Neural progenitor cell (in vitro differentiated cells): ENCODE measurements at regions not wholly inside any gene's neighbourhood (a gene's known extent, or its start where the extent isn't known, plus 50 kb on each side); places are given as distances from the start of the nearest gene placed in this dataset.

Experiments
- DNase-seq: peaks from one replicate; pipeline ENCODE4 v3.0.0-alpha.2; 2016; ENCODE audit warnings: low spot score
- H2AFZ ChIP-seq: fragments of 200-600 bp; sonication (generic); replicated peaks from 2 replicates; pipeline ENCODE4 v1.6.1; 2016; ENCODE audit warnings: antibody characterized with exemption
- H3F3A ChIP-seq: fragments of 200-600 bp; sonication (generic); 2 replicates; pipeline ENCODE4 v1.6.1; 2016; ENCODE audit warnings: antibody characterized with exemption, low read depth
- H3K27ac ChIP-seq: fragments of 200-600 bp; sonication (generic); 2 replicates; pipeline ENCODE4 v1.5.1; 2016; ENCODE audit warnings: mild to moderate bottlenecking
- H3K27me3 ChIP-seq: fragments of 200-600 bp; sonication (generic); 2 replicates; pipeline ENCODE4 v1.6.1; 2016; ENCODE audit warnings: mild to moderate bottlenecking, moderate library complexity
- H3K36me3 ChIP-seq: fragments of 200-600 bp; sonication (generic); 2 replicates; pipeline ENCODE4 v1.5.1; 2016
- H3K4me1 ChIP-seq: fragments of 200-600 bp; sonication (generic); 2 replicates; pipeline ENCODE4 v1.6.1; 2016; ENCODE audit warnings: mixed run types
- H3K4me2 ChIP-seq: fragments of 200-600 bp; sonication (generic); 2 replicates; pipeline ENCODE4 v1.6.1; 2016
- H3K4me3 ChIP-seq: fragments of 200-600 bp; sonication (generic); 2 replicates; pipeline ENCODE4 v1.5.1; 2016
- H3K79me2 ChIP-seq: fragments of 200-600 bp; sonication (generic); 2 replicates; pipeline ENCODE4 v1.6.1; 2016; ENCODE audit warnings: low read depth
- H3K9ac ChIP-seq: fragments of 200-600 bp; sonication (generic); 2 replicates; pipeline ENCODE4 v1.6.1; 2016
- H3K9me3 ChIP-seq: fragments of 200-600 bp; sonication (generic); 2 replicates; pipeline ENCODE4 v1.5.1; 2016; ENCODE audit warnings: low read depth
- H4K20me1 ChIP-seq: fragments of 200-600 bp; sonication (generic); 2 replicates; pipeline ENCODE4 v1.6.1; 2016; ENCODE audit warnings: low read depth
- H3K27ac Mint-ChIP-seq: 3 replicates; pipeline ENCODE4 v1.8.0; 2021; ENCODE audit warnings: mixed read lengths
- H3K27me3 Mint-ChIP-seq: 2 replicates; pipeline ENCODE4 v1.8.0; 2022; ENCODE audit warnings: low read depth, mild to moderate bottlenecking, inconsistent platforms, moderate library complexity, mixed read lengths; ENCODE audit not compliant: insufficient read depth
- H3K36me3 Mint-ChIP-seq: 3 replicates; pipeline ENCODE4 v1.8.0; 2021; ENCODE audit warnings: mixed read lengths
- H3K4me1 Mint-ChIP-seq: 3 replicates; pipeline ENCODE4 v1.8.0; 2021; ENCODE audit warnings: mixed read lengths
- H3K4me3 Mint-ChIP-seq: 3 replicates; pipeline ENCODE4 v1.8.0; 2021; ENCODE audit warnings: mild to moderate bottlenecking, moderate library complexity, mixed read lengths
- H3K9me3 Mint-ChIP-seq: 3 replicates; pipeline ENCODE4 v1.8.0; 2020; ENCODE audit warnings: mixed read lengths
- EZH2 ChIP-seq: fragments of 200-600 bp; sonication (generic); IDR thresholded peaks from 2 replicates; pipeline ENCODE4 v1.6.1; 2017; ENCODE audit warnings: antibody characterized with exemption, mild to moderate bottlenecking, moderate library complexity
- EZH2phosphoT487 ChIP-seq: fragments of 200-600 bp; sonication (generic); IDR thresholded peaks from 2 replicates; pipeline ENCODE4 v1.6.1; 2017; ENCODE audit warnings: antibody characterized with exemption
- TF ChIP-seq, protein P1 (sequence below): fragments of 200-600 bp; sonication (generic); IDR thresholded peaks from 2 replicates; pipeline ENCODE4 v1.5.1; 2017; ENCODE audit warnings: antibody characterized with exemption, mild to moderate bottlenecking

DNA sequence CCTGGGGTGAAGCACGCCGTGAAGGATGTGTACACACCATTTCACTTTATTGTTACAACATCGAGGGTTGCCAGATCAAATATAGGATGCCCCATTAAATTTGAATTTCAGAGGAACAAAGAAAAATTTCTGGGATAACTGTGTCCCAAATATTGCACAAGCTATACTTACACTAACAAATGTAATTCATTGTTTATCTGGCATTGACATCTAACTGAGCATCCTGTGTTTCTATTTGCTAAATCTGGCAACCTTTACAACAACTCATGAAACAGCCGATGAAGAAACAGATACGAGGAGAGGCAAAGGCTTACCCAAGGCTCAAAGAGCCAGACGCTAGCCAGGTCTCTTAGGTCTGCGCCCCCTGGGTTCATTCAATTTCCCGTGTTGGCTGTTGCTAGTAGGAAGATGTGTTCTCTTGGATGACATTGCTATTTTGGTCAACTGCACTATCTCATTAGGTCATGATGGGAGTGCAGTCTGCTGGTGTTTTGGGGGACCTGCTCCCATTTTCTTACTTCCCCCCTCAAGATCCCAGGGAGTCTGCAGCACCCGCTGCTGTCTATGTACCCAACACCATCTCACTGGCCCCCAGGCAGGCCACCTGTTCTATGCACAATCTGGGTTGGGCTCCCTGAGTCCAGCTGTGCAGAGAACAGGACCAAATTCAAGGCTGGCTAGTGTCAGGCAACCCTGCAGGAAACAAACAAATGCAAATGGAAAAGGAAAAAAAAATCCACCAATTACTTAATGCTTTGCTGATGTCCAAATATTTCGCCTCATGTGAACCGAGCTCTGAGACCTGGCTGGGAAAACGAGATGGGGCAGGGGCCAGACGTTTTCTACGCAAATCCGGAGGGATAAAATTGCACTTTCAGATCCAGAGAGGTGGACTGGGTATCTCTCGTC, 560.9 kb downstream of the MIAT start:
- H3K27me3 Mint-ChIP-seq = peaks cover 16% of the 10 kb centered on the region

DNA sequence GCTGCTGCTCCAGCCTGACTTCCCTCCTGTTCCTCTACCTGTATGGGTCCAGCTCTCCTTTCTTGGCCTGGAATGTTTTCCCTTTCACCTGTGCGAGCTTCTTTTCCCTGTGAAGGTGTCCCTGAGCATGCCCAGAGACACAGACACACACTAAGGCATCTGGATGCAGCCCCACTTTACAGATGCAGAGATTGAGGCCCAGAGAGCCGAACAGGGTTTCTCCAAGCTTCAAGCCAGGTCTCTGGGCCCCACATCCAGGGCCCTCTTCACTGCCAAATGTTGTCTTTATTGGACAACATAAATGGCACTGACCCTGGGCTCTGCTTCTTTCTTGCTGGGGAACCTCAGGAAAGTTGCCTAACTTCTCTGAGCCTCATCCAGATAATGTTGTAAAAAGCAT, 561.6 kb downstream of the MIAT start:
- H3K36me3 Mint-ChIP-seq = no peaks in the 10 kb centered on the region

More for the DNA sequence above, 560.9 kb downstream of the MIAT start:
- Histone ChIP-seq H3K9me3 (no peaks in the 10 kb centered on the region), H3K27me3 (no peaks in the 10 kb centered on the region), H3K4me3 (no peak overlapping the region), H3K9ac (no peak overlapping the region), H3F3A (no peaks in the 10 kb centered on the region), H2AFZ (no peak overlapping the region), H3K27ac (no peak overlapping the region), H3K4me2 (no peak overlapping the region), H3K36me3 (no peaks in the 10 kb centered on the region), H4K20me1 (no peaks in the 10 kb centered on the region), H3K4me1 (no peaks in the 10 kb centered on the region), H3K79me2 (no peaks in the 10 kb centered on the region)
- peak overlapping the region; percentile 67 for H3K27ac Mint-ChIP-seq
- TF ChIP-seq, protein P1, sequence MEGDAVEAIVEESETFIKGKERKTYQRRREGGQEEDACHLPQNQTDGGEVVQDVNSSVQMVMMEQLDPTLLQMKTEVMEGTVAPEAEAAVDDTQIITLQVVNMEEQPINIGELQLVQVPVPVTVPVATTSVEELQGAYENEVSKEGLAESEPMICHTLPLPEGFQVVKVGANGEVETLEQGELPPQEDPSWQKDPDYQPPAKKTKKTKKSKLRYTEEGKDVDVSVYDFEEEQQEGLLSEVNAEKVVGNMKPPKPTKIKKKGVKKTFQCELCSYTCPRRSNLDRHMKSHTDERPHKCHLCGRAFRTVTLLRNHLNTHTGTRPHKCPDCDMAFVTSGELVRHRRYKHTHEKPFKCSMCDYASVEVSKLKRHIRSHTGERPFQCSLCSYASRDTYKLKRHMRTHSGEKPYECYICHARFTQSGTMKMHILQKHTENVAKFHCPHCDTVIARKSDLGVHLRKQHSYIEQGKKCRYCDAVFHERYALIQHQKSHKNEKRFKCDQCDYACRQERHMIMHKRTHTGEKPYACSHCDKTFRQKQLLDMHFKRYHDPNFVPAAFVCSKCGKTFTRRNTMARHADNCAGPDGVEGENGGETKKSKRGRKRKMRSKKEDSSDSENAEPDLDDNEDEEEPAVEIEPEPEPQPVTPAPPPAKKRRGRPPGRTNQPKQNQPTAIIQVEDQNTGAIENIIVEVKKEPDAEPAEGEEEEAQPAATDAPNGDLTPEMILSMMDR = no peak
- TF ChIP-seq EZH2phosphoT487 = no peak
- TF ChIP-seq EZH2 = no peak
- H3K4me3 Mint-ChIP-seq = no peak overlapping the region
- H3K9me3 Mint-ChIP-seq = no peaks in the 10 kb centered on the region
- H3K4me1 Mint-ChIP-seq = peaks cover 32% of the 10 kb centered on the region
- no peak for DNase-seq
- H3K36me3 Mint-ChIP-seq = no peaks in the 10 kb centered on the region

DNA sequence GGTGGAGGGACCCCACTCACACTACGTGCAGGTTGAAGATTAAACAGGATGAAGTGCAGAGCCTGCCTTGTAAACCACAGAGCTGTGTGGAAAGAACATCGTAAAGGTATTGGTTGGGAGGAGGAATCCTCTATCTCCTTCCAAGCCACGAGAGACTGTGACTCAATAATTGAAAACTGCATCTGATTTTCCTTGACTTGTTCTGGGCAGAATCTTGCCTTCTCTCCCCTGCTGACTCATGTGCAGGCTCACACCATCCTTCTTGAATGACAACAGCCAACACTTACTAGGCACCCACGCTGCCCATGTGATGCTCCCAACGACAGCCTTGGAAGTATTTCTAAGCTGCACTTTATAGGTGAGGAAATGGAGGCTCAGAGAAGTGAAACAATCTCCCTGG, 563.0 kb downstream of the MIAT start:
- Mint-ChIP-seq H3K9me3 (no peaks in the 10 kb centered on the region), H3K27ac (no peak overlapping the region), H3K27me3 (peaks cover 13% of the 10 kb centered on the region), H3K4me1 (peaks cover 25% of the 10 kb centered on the region), H3K4me3 (no peak overlapping the region), H3K36me3 (no peaks in the 10 kb centered on the region)
- Histone ChIP-seq H2AFZ (no peak overlapping the region), H3K4me1 (no peaks in the 10 kb centered on the region), H3K4me3 (no peak overlapping the region), H4K20me1 (no peaks in the 10 kb centered on the region), H3K36me3 (no peaks in the 10 kb centered on the region), H3K4me2 (no peak overlapping the region), H3K79me2 (no peaks in the 10 kb centered on the region), H3K27ac (no peak overlapping the region), H3K9ac (no peak overlapping the region), H3F3A (no peaks in the 10 kb centered on the region), H3K9me3 (no peaks in the 10 kb centered on the region), H3K27me3 (no peaks in the 10 kb centered on the region)
- no peak for DNase-seq
- no peak for TF ChIP-seq EZH2phosphoT487
- TF ChIP-seq, protein P1 = no peak
- TF ChIP-seq EZH2 = no peak

More for the DNA sequence above, 561.6 kb downstream of the MIAT start:
- H3K27ac ChIP-seq = no peak overlapping the region
- no peak for DNase-seq
- no peak overlapping the region for H3K4me3 ChIP-seq
- Mint-ChIP-seq H3K27me3 (peaks cover 14% of the 10 kb centered on the region), H3K4me1 (peaks cover 28% of the 10 kb centered on the region), H3K4me3 (no peak overlapping the region), H3K9me3 (no peaks in the 10 kb centered on the region), H3K27ac (no peak overlapping the region)
- no peaks in the 10 kb centered on the region for H3K4me1 ChIP-seq
- no peaks in the 10 kb centered on the region for H4K20me1 ChIP-seq
- no peaks in the 10 kb centered on the region for H3F3A ChIP-seq
- no peak overlapping the region for H2AFZ ChIP-seq
- no peaks in the 10 kb centered on the region for H3K27me3 ChIP-seq
- H3K4me2 ChIP-seq = no peak overlapping the region
- H3K9ac ChIP-seq = no peak overlapping the region
- TF ChIP-seq EZH2phosphoT487 (no peak), EZH2 (no peak)
- TF ChIP-seq, protein P1 = no peak
- H3K9me3 ChIP-seq = no peaks in the 10 kb centered on the region
- H3K36me3 ChIP-seq = no peaks in the 10 kb centered on the region
- H3K79me2 ChIP-seq = no peaks in the 10 kb centered on the region
